ENCODE measurements at regions not wholly inside any gene's neighbourhood (a gene's known extent, or its start where the extent isn't known, plus 50 kb on each side); places are given as distances from the start of the nearest gene placed in this dataset.

DNA sequence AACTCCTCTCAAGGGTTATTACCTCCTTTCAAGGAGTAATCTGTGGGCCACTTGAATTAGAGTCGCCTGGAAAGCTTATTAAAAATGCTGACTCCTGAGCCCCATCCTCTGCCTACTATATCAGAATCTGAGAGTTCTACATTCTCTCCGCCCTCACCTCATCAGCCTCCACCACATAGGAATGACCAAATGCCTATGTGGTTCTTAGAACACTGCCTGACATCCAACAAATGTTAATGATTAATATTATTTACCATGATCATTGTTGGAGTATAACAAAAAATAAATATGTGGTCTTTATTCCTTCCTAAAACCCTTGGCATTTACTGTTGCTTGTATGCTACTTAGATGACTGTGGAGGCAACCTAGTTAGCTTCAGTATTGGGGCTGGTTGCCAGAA lies 91.9 kb downstream of the BBS10 start:
- Histone ChIP-seq H3K4me1 (ENCODE audit: control insufficient read depth, insufficient read depth, low read length) (peaks cover 12% of the 10 kb centered on the region), H4K8ac (ENCODE audit: low read depth in 2 of 2, low read length in 2 of 2) (no peak overlapping the region), H3K36me3 (ENCODE audit: control insufficient read depth, insufficient read depth, low read length) (no peaks in the 10 kb centered on the region), H3K9me3 (ENCODE audit: control insufficient read depth, insufficient read depth, low read length) (no peaks in the 10 kb centered on the region), H2BK5ac (ENCODE audit: low read depth, low read length, poor library complexity, severe bottlenecking) (no peak overlapping the region), H2AK5ac (ENCODE audit: low read depth, low read length) (no peak overlapping the region; the same call in 1 of the 2 replicates), H3K4me2 (ENCODE audit: low read depth, low read length) (no peak overlapping the region), H4K5ac (ENCODE audit: low read depth, low read length) (no peak overlapping the region), H3K23ac (ENCODE audit: low read depth, low read length) (no peak overlapping the region), H2AK9ac (replicated peaks; ENCODE audit: low read depth, low read length, poor library complexity) (no peak overlapping the region), H3K18ac (ENCODE audit: low read depth, low read length) (no peak overlapping the region), H2BK120ac (ENCODE audit: low read depth, low read length) (no peak overlapping the region), H3K27ac (ENCODE audit: insufficient read depth, low read length) (no peak overlapping the region), H4K20me1 (ENCODE audit: insufficient read depth, low read length) (no peaks in the 10 kb centered on the region), H3K79me1 (ENCODE audit: low read depth in 1 of 2, low read length in 2 of 2) (peaks cover 8 to 9% of the 10 kb centered on the region in 2 experiments; a peak in 1 of 4 replicates), H3K56ac (ENCODE audit: extremely low read depth, insufficient read depth, low read length) (no peak overlapping the region), H3K4me3 (ENCODE audit: insufficient read depth, low read depth, low read length) (no peak overlapping the region), H2AFZ (replicated peaks; ENCODE audit: low read length, poor library complexity) (no peak overlapping the region), H3K9me1 (ENCODE audit: insufficient read depth, low read length) (peaks cover 7% of the 10 kb centered on the region; the same call in 1 of the 2 replicates), H4K91ac (ENCODE audit: insufficient read depth, low read depth, low read length) (no peak overlapping the region), H2BK15ac (ENCODE audit: low read depth, low read length) (peak overlapping the region; percentile 50; the same call in 1 of the 3 replicates), H3K14ac (replicated peaks; ENCODE audit: low read depth, low read length) (no peak overlapping the region), H2BK20ac (ENCODE audit: low read depth, low read length) (no peak overlapping the region), H3K27me3 (ENCODE audit: control insufficient read depth, insufficient read depth, low read length) (no peaks in the 10 kb centered on the region), H3K4ac (ENCODE audit: low read depth, low read length) (no peak overlapping the region), H3K9ac (ENCODE audit: low read depth, low read length) (no peak overlapping the region)
- WGBS, 2 experiments (ENCODE audit: extremely low coverage in 2 of 2, insufficient read length in 1 of 2): no CpG with 5 or more reads among the region's 2 CpGs
- ChIA-PET CTCF (no interaction called here), POLR2A (ENCODE audit: unreplicated experiment) (no interaction called here)
- dilution Hi-C loops (cut with HindIII; ENCODE audit: low sequenced_read_pairs, unreplicated experiment) (no loop called here), intact Hi-C loops (cut with micrococcal nuclease) (no loop called here), in situ Hi-C loops (cut with MboI; ENCODE audit: low sequenced_read_pairs) (no loop called here)
- DNase-seq: no peak
- ATAC-seq (ENCODE audit: low read depth): no peak
- TF ChIP-seq FOS (IDR thresholded peaks at IDR 0.05; ENCODE audit: low read depth, low read length) (no peak), SMC3 (IDR thresholded peaks at IDR 0.05; ENCODE audit: low read depth, low read length) (no peak), RAD21 (IDR thresholded peaks at IDR 0.05; ENCODE audit: low read length) (no peak), MAFK (IDR thresholded peaks at IDR 0.05; ENCODE audit: low read depth, low read length) (no peak), CHD1 (IDR thresholded peaks at IDR 0.05; ENCODE audit: low read depth, low read length) (no peak), POLR2A (IDR thresholded peaks at IDR 0.05; ENCODE audit: low read depth, low read length) (no peak), NFE2L2 (IDR thresholded peaks at IDR 0.05; ENCODE audit: low read depth, low read length) (no peak), MXI1 (IDR thresholded peaks at IDR 0.05; ENCODE audit: borderline replicate concordance, low read depth, low read length) (no peak), MAZ (IDR thresholded peaks at IDR 0.05; ENCODE audit: borderline replicate concordance, low read depth, low read length) (no peak), BHLHE40 (IDR thresholded peaks at IDR 0.05; ENCODE audit: low read depth, low read length) (no peak), RCOR1 (IDR thresholded peaks at IDR 0.05; ENCODE audit: insufficient replicate concordance, low read length) (no peak), CEBPB (IDR thresholded peaks at IDR 0.05; ENCODE audit: low read depth, low read length) (no peak), RFX5 (IDR thresholded peaks at IDR 0.05; ENCODE audit: low read depth, low read length) (no peak)
- TF ChIP-seq, protein P1, sequence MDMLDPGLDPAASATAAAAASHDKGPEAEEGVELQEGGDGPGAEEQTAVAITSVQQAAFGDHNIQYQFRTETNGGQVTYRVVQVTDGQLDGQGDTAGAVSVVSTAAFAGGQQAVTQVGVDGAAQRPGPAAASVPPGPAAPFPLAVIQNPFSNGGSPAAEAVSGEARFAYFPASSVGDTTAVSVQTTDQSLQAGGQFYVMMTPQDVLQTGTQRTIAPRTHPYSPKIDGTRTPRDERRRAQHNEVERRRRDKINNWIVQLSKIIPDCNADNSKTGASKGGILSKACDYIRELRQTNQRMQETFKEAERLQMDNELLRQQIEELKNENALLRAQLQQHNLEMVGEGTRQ (IDR thresholded peaks at IDR 0.05; ENCODE audit: low read depth, low read length): no peak
- TF ChIP-seq, protein P2, sequence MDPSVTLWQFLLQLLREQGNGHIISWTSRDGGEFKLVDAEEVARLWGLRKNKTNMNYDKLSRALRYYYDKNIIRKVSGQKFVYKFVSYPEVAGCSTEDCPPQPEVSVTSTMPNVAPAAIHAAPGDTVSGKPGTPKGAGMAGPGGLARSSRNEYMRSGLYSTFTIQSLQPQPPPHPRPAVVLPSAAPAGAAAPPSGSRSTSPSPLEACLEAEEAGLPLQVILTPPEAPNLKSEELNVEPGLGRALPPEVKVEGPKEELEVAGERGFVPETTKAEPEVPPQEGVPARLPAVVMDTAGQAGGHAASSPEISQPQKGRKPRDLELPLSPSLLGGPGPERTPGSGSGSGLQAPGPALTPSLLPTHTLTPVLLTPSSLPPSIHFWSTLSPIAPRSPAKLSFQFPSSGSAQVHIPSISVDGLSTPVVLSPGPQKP (IDR thresholded peaks at IDR 0.05; ENCODE audit: borderline replicate concordance, low read depth, low read length): no peak
- TF ChIP-seq, protein P3, sequence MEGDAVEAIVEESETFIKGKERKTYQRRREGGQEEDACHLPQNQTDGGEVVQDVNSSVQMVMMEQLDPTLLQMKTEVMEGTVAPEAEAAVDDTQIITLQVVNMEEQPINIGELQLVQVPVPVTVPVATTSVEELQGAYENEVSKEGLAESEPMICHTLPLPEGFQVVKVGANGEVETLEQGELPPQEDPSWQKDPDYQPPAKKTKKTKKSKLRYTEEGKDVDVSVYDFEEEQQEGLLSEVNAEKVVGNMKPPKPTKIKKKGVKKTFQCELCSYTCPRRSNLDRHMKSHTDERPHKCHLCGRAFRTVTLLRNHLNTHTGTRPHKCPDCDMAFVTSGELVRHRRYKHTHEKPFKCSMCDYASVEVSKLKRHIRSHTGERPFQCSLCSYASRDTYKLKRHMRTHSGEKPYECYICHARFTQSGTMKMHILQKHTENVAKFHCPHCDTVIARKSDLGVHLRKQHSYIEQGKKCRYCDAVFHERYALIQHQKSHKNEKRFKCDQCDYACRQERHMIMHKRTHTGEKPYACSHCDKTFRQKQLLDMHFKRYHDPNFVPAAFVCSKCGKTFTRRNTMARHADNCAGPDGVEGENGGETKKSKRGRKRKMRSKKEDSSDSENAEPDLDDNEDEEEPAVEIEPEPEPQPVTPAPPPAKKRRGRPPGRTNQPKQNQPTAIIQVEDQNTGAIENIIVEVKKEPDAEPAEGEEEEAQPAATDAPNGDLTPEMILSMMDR (conservative IDR thresholded peaks at IDR 0.05; ENCODE audit: low read depth, low read length): no peak
- BruUV-seq (replicated peaks): no TSS peak
